IMR-90 (cell line): ENCODE measurements at regions not wholly inside any gene's neighbourhood (a gene's known extent, or its start where the extent isn't known, plus 50 kb on each side); places are given as distances from the start of the nearest gene placed in this dataset.

Experiments
- ATAC-seq: fragments of 200-7000 bp; cut with Tn5 transposase; 2 replicates; pipeline ENCODE4 v1.9.1; 2020; ENCODE audit warnings: low read depth, mild to moderate bottlenecking, moderate library complexity
- BruUV-seq: library from RNA; stranded (reverse); fragments of 400-500 nt; replicated peaks from 2 replicates; lab custom pipeline; 2021; lab: Mats Ljungman, UMichigan
- CTCF ChIA-PET: fragments of 300-600 bp; formaldehyde crosslinking; extraction: SDS; loops from one replicate; lab custom pipeline; 2021; ENCODE audit warnings: antibody characterized with exemption; lab: Yijun Ruan, JAX
- POLR2A ChIA-PET: fragments of 300-600 bp; sonication (Branson Sonifier 250); formaldehyde crosslinking; loops from one replicate; lab custom pipeline; 2022; ENCODE audit warnings: antibody characterized with exemption; ENCODE audit not compliant: unreplicated experiment; lab: Charles Lee
- DNase-seq: peaks from one replicate; pipeline ENCODE4 v3.0.0; 2013
- H2AFZ ChIP-seq: replicated peaks from 2 replicates; pipeline ENCODE3; 2013; ENCODE audit warnings: low read length, mild to moderate bottlenecking; ENCODE audit not compliant: poor library complexity
- H2AK5ac ChIP-seq: 2 replicates; pipeline ENCODE4 v1.6.1; 2013; ENCODE audit warnings: low read depth, low read length, inconsistent platforms
- H2AK9ac ChIP-seq: replicated peaks from 2 replicates; pipeline ENCODE3; 2013; ENCODE audit warnings: mild to moderate bottlenecking, low read depth, low read length, moderate library complexity; ENCODE audit not compliant: poor library complexity
- H2BK120ac ChIP-seq: 2 replicates; pipeline ENCODE4 v1.6.1; 2013; ENCODE audit warnings: low read depth, low read length, inconsistent platforms
- H2BK15ac ChIP-seq: 3 replicates; pipeline ENCODE4 v1.6.1; 2013; ENCODE audit warnings: low read depth, low read length, inconsistent platforms
- H2BK20ac ChIP-seq: 2 replicates; pipeline ENCODE4 v1.6.1; 2013; ENCODE audit warnings: low read depth, mild to moderate bottlenecking, inconsistent platforms, low read length, moderate library complexity
- H2BK5ac ChIP-seq: 2 replicates; pipeline ENCODE4 v1.6.1; 2013; ENCODE audit warnings: mild to moderate bottlenecking, low read depth, low read length, inconsistent platforms; ENCODE audit not compliant: poor library complexity, severe bottlenecking
- H3K14ac ChIP-seq: replicated peaks from 2 replicates; pipeline ENCODE4 v1.6.1; 2013; ENCODE audit warnings: low read depth, low read length, inconsistent platforms
- H3K18ac ChIP-seq: 2 replicates; pipeline ENCODE4 v1.6.1; 2013; ENCODE audit warnings: low read depth, low read length, control low read depth
- H3K23ac ChIP-seq: 2 replicates; pipeline ENCODE4 v1.6.1; 2013; ENCODE audit warnings: low read depth, low read length, inconsistent platforms
- H3K27ac ChIP-seq: 2 replicates; pipeline ENCODE4 v1.5.1; 2013; ENCODE audit warnings: mild to moderate bottlenecking, control low read depth, low read length; ENCODE audit not compliant: insufficient read depth
- H3K27me3 ChIP-seq: 2 replicates; pipeline ENCODE4 v1.6.1; 2013; ENCODE audit warnings: low read length; ENCODE audit not compliant: control insufficient read depth, insufficient read depth
- H3K36me3 ChIP-seq: 2 replicates; pipeline ENCODE4 v1.6.1; 2013; ENCODE audit warnings: low read length, mixed read lengths; ENCODE audit not compliant: control insufficient read depth, insufficient read depth
- H3K4ac ChIP-seq: 2 replicates; pipeline ENCODE4 v1.6.1; 2013; ENCODE audit warnings: low read depth, low read length, inconsistent platforms
- H3K4me1 ChIP-seq: 2 replicates; pipeline ENCODE4 v1.6.1; 2013; ENCODE audit warnings: low read length, mixed read lengths; ENCODE audit not compliant: control insufficient read depth, insufficient read depth
- H3K4me2 ChIP-seq: 2 replicates; pipeline ENCODE4 v1.6.1; 2013; ENCODE audit warnings: low read depth, mild to moderate bottlenecking, control low read depth, low read length, moderate library complexity
- H3K4me3 ChIP-seq: 2 replicates; pipeline ENCODE4 v1.5.1; 2013; ENCODE audit warnings: low read depth, mild to moderate bottlenecking, control low read depth, low read length, moderate library complexity; ENCODE audit not compliant: insufficient read depth
- H3K56ac ChIP-seq: 2 replicates; pipeline ENCODE4 v1.6.1; 2013; ENCODE audit warnings: low read length, inconsistent platforms; ENCODE audit not compliant: insufficient read depth; ENCODE audit errors: extremely low read depth
- H3K79me1 ChIP-seq, 2 experiments: 2 replicates each; pipeline ENCODE4 v1.6.1; 2013; ENCODE audit warnings: low read length in 2 of 2, inconsistent platforms in 1 of 2, low read depth in 1 of 2
- H3K9ac ChIP-seq: 2 replicates; pipeline ENCODE4 v1.6.1; 2013; ENCODE audit warnings: low read depth, low read length, control low read depth
- H3K9me1 ChIP-seq: 2 replicates; pipeline ENCODE4 v1.6.1; 2013; ENCODE audit warnings: low read length, inconsistent platforms; ENCODE audit not compliant: insufficient read depth
- H3K9me3 ChIP-seq: 2 replicates; pipeline ENCODE4 v1.6.1; 2013; ENCODE audit warnings: low read length; ENCODE audit not compliant: control insufficient read depth, insufficient read depth
- H4K20me1 ChIP-seq: 2 replicates; pipeline ENCODE4 v1.6.1; 2013; ENCODE audit warnings: low read length, inconsistent platforms; ENCODE audit not compliant: insufficient read depth
- H4K5ac ChIP-seq: 2 replicates; pipeline ENCODE4 v1.6.1; 2013; ENCODE audit warnings: mild to moderate bottlenecking, low read depth, low read length, control low read depth
- H4K8ac ChIP-seq, 2 experiments: 2 replicates each; pipeline ENCODE4 v1.6.1; 2013; ENCODE audit warnings: low read depth in 2 of 2, low read length in 2 of 2, control low read depth in 1 of 2, inconsistent platforms in 1 of 2
- H4K91ac ChIP-seq: 2 replicates; pipeline ENCODE4 v1.6.1; 2013; ENCODE audit warnings: low read depth, low read length, inconsistent platforms; ENCODE audit not compliant: insufficient read depth
- FOS ChIP-seq: fragments of 150-350 bp; IDR thresholded peaks from 2 replicates; pipeline ENCODE4 v1.6.1; 2016; ENCODE audit warnings: low read depth, low read length
- MAFK ChIP-seq: IDR thresholded peaks from 2 replicates; pipeline ENCODE4 v1.6.1; 2012; ENCODE audit warnings: low read depth, low read length, improper control_type of control experiment
- MAZ ChIP-seq: IDR thresholded peaks from 2 replicates; pipeline ENCODE4 v1.6.1; 2012; ENCODE audit warnings: low read depth, mild to moderate bottlenecking, low read length, improper control_type of control experiment, moderate library complexity, borderline replicate concordance
- NFE2L2 ChIP-seq: fragments of 150-350 bp; IDR thresholded peaks from 2 replicates; pipeline ENCODE4 v1.6.1; 2016; ENCODE audit warnings: low read depth, mild to moderate bottlenecking, low read length
- USF2 ChIP-seq: fragments of 150-350 bp; IDR thresholded peaks from 2 replicates; pipeline ENCODE4 v1.6.1; 2017; ENCODE audit warnings: mild to moderate bottlenecking, antibody characterized with exemption, low read length, low read depth
- whole genome bisulfite sequencing, 2 experiments: methylation state at CpG; one replicate each; pipeline versions ENCODE4 v1.1.5 to v1.1.7; 2013; ENCODE audit warnings: missing lambda C conversion rate in 2 of 2; ENCODE audit not compliant: insufficient read length in 1 of 2; ENCODE audit errors: extremely low coverage in 2 of 2; 5-methylcytosine and 5-hydroxymethylcytosine counted together
- dilution Hi-C: fragments of 300-500 bp; cut with HindIII; formaldehyde crosslinking; loops from one replicate; pipeline ENCODE4 v1.14.3; 2018; ENCODE audit warnings: low sequenced_read_pairs; ENCODE audit not compliant: unreplicated experiment
- in situ Hi-C: fragments of 300-500 bp; cut with MboI; formaldehyde crosslinking; loops from 3 replicates; pipeline ENCODE4 v1.14.3; 2019; ENCODE audit warnings: low sequenced_read_pairs, inconsistent platforms, mixed read lengths
- intact Hi-C: fragments of 100-400 bp; cut with micrococcal nuclease; formaldehyde crosslinking; loops from 2 replicates; pipeline ENCODE4 v1.10.0; 2022

DNA sequence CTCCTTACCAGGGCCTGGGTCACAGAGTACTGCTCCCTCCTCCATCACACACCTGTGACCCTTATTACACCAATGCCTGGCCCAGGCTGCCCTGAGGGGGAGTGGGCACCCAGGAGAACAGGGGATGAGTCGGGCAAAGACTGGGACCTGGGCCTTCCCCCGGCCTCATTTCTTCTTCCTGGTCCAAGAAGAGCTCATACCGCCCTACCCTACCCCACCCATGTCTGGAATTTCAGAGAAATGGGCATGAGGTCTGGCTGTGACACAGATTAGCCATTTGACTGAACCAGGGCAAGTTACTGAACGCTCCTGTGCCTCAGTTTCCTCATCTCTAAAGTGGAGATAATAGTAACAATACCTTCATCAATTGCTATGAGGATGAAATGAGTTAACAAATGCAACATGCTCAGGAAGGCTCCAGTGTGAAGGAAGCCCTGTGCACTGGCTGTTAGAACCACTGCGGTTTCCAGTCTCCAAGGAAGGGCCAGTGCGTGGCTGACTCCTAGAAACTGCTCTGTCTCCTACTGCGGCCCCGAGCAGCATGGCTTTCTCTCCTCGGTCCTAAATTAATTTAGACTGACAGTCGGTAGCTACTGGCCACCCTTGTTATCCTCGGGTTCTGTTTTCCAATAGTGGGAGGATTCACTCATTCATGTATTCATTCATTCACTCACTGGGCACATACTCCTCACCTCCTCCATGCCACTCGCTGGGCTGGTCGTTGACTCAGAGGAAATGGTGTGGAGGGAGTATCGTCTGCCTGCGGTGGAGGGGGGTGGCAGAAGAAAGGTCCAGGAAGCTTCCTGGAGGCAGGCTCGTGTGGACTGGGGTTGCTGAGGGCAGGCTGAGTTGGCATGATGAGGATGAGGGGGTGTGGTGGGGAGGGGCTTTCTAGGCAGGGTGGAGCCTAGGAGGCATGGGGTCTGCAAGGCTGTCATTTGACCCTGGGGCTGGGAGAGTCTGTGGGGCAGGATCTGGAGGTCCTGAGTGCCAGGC is 175.6 kb downstream of the GLI2 start:
- peak overlapping the region; percentile 35; the same call in 1 of the 3 replicates for H2BK15ac ChIP-seq
- no peaks in the 10 kb centered on the region for H3K27me3 ChIP-seq
- H2BK120ac ChIP-seq: peak overlapping the region; percentile 74
- H3K9ac ChIP-seq: no peak overlapping the region
- no TSS peak for BruUV-seq
- H2AK5ac ChIP-seq: peak overlapping the region; percentile 67
- H2AFZ ChIP-seq: peak overlapping the region; percentile 60
- DNase-seq: peak; percentile 45
- CTCF ChIA-PET: interaction anchor here (0.6 to 0.7 kb wide), 3 partner anchors 21 to 92 kb away, joined by 3 read pairs; no protein-coding TSS in a partner anchor
- peaks cover 49% of the 10 kb centered on the region for H4K20me1 ChIP-seq
- no peak overlapping the region for H3K4me3 ChIP-seq
- in situ Hi-C loops (no loop called here), dilution Hi-C loops (no loop called here), intact Hi-C loops (no loop called here)
- no peaks in the 10 kb centered on the region; the same call in 1 of the 2 replicates for H3K36me3 ChIP-seq
- H3K23ac ChIP-seq: peak overlapping the region; percentile 91
- peak; percentile 19 for ATAC-seq
- peak overlapping the region; percentile 80 for H2BK20ac ChIP-seq
- peak overlapping the region; percentile 26 for H2AK9ac ChIP-seq
- H3K9me1 ChIP-seq: peaks cover 76% of the 10 kb centered on the region
- peak overlapping the region; percentile 51 for H3K18ac ChIP-seq
- H3K4me1 ChIP-seq: peaks cover 46% of the 10 kb centered on the region
- peak overlapping the region; percentile 33 for H4K5ac ChIP-seq
- peak overlapping the region; percentile 86 for H3K4ac ChIP-seq
- TF ChIP-seq NFE2L2 (0 out of 2 replicates have a peak, but pooled peaks have one; percentile 18), FOS (0 out of 2 replicates have a peak, but pooled peaks have one; percentile 11), MAZ (peak; percentile 38; the same call in 1 of the 2 replicates), MAFK (no peak), USF2 (0 out of 2 replicates have a peak, but pooled peaks have one; percentile 6)
- peak overlapping the region; percentile 84 for H4K91ac ChIP-seq
- peak overlapping the region; percentile 73 for H2BK5ac ChIP-seq
- H3K27ac ChIP-seq: peak overlapping the region; percentile 53
- peak overlapping the region; percentile 85 for H3K14ac ChIP-seq
- H3K56ac ChIP-seq: no peak overlapping the region
- H3K79me1 ChIP-seq: peaks cover 47 to 95% of the 10 kb centered on the region in 2 experiments
- peak overlapping the region in 1 of 2 experiments; percentile 60; a peak in 2 of 4 replicates for H4K8ac ChIP-seq
- H3K4me2 ChIP-seq: peak overlapping the region; percentile 27; the same call in 1 of the 2 replicates
- no peaks in the 10 kb centered on the region for H3K9me3 ChIP-seq
- 50% methylated on average over 2 of the region's 16 CpGs; no CpG with 5 or more reads in 1 of the 2 experiments for WGBS, 2 experiments
- POLR2A ChIA-PET: interaction anchor here (0.7 to 1.1 kb wide), 2 partner anchors 12 to 16 kb away, joined by 9 to 10 read pairs; no protein-coding TSS in a partner anchor
